ENCODE measurements at regions not wholly inside any gene's neighbourhood (a gene's known extent, or its start where the extent isn't known, plus 50 kb on each side); places are given as distances from the start of the nearest gene placed in this dataset.

DNA sequence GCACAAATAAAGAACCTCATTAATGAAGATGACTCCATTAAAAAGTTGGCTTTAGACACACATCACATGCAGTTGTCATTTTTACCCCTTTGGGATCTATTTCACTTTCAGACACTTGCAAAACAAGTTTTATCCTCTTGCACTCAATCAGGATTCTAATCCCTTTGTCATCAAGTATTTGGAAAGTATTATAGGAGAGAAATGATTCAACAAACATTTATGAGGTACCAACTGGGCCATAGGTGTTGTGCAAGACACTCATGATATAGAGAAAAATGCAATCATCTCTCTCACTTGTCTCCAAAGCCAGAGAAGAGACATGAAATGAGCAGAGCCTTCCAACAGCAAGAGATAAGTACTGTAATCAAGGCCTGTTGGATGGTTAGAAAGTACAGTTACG, 327.7 kb downstream of the RMST start:
- no peaks in the 10 kb centered on the region for H3K4me1 ChIP-seq
- no peaks in the 10 kb centered on the region for H3K9me3 ChIP-seq
- no peak overlapping the region for H3K27ac ChIP-seq
- no peaks in the 10 kb centered on the region for H3K36me3 ChIP-seq
- intact Hi-C loops (cut with DNase I; ENCODE audit: low total_unique reads): no loop called here
- TF ChIP-seq, protein P1, sequence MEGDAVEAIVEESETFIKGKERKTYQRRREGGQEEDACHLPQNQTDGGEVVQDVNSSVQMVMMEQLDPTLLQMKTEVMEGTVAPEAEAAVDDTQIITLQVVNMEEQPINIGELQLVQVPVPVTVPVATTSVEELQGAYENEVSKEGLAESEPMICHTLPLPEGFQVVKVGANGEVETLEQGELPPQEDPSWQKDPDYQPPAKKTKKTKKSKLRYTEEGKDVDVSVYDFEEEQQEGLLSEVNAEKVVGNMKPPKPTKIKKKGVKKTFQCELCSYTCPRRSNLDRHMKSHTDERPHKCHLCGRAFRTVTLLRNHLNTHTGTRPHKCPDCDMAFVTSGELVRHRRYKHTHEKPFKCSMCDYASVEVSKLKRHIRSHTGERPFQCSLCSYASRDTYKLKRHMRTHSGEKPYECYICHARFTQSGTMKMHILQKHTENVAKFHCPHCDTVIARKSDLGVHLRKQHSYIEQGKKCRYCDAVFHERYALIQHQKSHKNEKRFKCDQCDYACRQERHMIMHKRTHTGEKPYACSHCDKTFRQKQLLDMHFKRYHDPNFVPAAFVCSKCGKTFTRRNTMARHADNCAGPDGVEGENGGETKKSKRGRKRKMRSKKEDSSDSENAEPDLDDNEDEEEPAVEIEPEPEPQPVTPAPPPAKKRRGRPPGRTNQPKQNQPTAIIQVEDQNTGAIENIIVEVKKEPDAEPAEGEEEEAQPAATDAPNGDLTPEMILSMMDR (IDR thresholded peaks at IDR 0.05): no peak
- H3K27me3 ChIP-seq: no peaks in the 10 kb centered on the region
- DNase-seq: no peak
- no peak overlapping the region for H3K4me3 ChIP-seq

DNA sequence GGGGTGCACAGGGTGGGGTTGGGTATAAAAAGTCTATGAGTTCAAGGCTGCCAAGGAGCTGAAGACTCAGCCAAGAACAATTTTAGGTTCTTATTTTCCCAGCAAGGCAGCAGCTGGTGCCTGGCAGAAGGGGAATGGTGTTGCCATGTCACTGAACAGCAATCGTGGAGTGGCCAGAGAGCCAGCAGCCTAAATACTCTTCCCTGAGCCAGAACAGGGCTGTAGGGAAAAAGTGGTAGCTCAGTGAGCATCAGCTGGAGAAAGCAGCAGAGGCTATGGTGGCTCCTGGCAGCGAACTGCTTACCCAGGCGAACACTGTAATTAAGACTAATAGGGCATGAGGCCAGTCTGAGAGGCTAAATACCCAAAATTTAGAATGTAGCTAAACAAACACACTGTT, 334.9 kb downstream of the RMST start:
- Histone ChIP-seq H3K9me3 (no peaks in the 10 kb centered on the region), H3K4me1 (no peaks in the 10 kb centered on the region), H3K36me3 (no peaks in the 10 kb centered on the region), H3K4me3 (no peak overlapping the region), H3K27ac (no peak overlapping the region), H3K27me3 (no peaks in the 10 kb centered on the region)
- TF ChIP-seq, protein P1 (IDR thresholded peaks at IDR 0.05): no peak
- DNase-seq: no peak
- intact Hi-C loops (cut with DNase I; ENCODE audit: low total_unique reads): no loop called here

DNA sequence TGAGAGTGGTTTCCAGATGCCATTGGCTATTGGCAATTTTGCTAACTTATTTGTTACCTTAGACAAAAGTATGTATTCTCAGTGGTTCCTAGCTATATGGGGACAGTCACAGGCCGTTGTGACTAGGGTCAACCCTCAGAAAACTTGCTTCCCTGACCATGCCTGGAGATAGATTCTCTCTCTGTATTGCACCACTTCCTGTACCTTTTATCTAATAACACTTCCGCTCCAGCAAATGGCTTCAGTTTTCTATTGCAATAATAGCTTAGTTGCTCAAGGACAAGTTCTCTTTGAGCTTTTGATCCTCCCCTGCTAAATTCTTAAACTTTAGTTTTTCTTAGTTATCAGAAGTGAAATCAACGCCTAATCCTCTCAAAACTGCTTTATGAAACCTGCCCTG, 338.0 kb downstream of the RMST start:
- H3K27ac ChIP-seq: no peak overlapping the region
- no peaks in the 10 kb centered on the region for H3K27me3 ChIP-seq
- no peaks in the 10 kb centered on the region for H3K36me3 ChIP-seq
- no peaks in the 10 kb centered on the region for H3K9me3 ChIP-seq
- TF ChIP-seq, protein P1 (IDR thresholded peaks at IDR 0.05): no peak
- intact Hi-C loops (cut with DNase I; ENCODE audit: low total_unique reads): no loop called here
- DNase-seq: no peak
- no peaks in the 10 kb centered on the region for H3K4me1 ChIP-seq
- H3K4me3 ChIP-seq: no peak overlapping the region

DNA sequence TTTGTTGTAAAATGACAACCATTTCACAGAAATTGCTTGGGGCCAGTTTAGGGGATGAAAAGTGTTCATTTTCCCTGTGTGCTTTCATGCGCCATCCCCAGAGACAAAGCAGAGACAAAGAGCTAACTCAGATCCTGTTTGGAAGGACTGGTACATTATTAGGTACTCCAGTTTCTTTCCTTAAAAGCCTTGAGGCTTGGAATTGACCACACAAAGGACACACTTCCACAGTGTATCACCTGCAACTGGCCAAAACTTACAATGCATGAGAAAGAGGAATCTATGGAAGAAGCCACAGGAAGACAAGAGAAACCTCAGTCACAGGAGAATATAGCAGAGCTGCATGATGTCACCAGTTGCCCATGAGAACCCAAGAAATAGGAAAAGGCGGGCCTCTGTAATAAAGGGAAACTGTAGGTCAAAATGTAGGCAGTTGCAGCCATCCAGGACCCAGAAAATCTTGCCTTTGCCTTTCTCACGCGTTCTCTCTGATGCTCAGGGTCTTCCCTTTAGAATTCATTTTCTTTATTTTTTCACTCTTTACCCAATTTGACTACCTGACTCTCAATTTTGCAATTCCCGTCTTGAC, 339.0 kb downstream of the RMST start:
- no peaks in the 10 kb centered on the region for H3K9me3 ChIP-seq
- no peak for DNase-seq
- intact Hi-C loops (cut with DNase I; ENCODE audit: low total_unique reads): no loop called here
- no peaks in the 10 kb centered on the region for H3K27me3 ChIP-seq
- no peaks in the 10 kb centered on the region for H3K4me1 ChIP-seq
- TF ChIP-seq, protein P1 (IDR thresholded peaks at IDR 0.05): no peak
- H3K4me3 ChIP-seq: no peak overlapping the region
- H3K27ac ChIP-seq: no peak overlapping the region
- no peaks in the 10 kb centered on the region for H3K36me3 ChIP-seq

DNA sequence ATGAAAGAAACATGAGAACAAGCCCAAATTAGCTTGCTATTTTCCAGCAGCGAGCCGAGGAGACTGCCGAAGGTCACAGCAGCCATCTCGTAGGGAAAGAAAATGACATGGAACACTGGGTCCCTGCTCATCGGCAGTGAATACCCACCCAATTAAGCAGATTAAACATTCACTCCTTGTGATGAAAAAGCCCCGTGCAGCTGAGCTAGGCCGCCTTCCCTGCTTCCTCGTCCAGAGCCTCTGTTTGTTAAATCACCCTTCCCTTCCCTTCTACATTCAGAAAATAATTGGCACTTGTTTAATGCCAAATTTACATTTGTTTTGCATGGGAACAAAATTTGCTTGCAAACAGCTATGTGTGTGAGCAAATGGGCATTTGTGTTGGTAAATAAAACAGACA, 342.5 kb downstream of the RMST start:
- TF ChIP-seq, protein P1 (IDR thresholded peaks at IDR 0.05): no peak
- no peaks in the 10 kb centered on the region for H3K9me3 ChIP-seq
- no peak for DNase-seq
- no peaks in the 10 kb centered on the region for H3K27me3 ChIP-seq
- no peaks in the 10 kb centered on the region for H3K36me3 ChIP-seq
- no peak overlapping the region for H3K27ac ChIP-seq
- H3K4me3 ChIP-seq: no peak overlapping the region
- H3K4me1 ChIP-seq: no peaks in the 10 kb centered on the region
- intact Hi-C loops (cut with DNase I; ENCODE audit: low total_unique reads): no loop called here

DNA sequence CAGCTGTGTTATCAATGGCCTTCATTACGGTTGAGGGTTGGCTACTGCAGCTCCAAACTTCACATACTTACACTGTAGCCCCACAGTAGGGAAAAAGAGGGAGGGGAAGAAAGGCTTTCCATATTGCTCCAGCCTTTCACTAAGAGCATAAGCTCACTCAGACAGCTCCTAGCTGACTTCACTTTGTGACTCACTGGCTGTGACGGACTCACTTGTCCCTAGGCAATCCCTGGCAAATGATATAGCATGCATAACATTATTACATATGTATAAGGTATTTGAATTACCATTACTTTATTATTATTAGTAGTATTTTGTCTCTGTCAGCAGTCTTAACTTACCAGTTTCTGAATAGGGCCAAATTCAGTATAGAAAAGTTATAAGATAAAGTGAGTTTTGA, 350.7 kb downstream of the RMST start:
- Histone ChIP-seq H3K4me1 (no peaks in the 10 kb centered on the region), H3K36me3 (no peaks in the 10 kb centered on the region), H3K27me3 (no peaks in the 10 kb centered on the region), H3K9me3 (no peaks in the 10 kb centered on the region), H3K27ac (no peak overlapping the region), H3K4me3 (no peak overlapping the region)
- TF ChIP-seq, protein P1 (IDR thresholded peaks at IDR 0.05): no peak
- no peak for DNase-seq
- intact Hi-C loops (cut with DNase I; ENCODE audit: low total_unique reads): no loop called here

All from tibial artery (tissue), 4 donors.